GM21515 (cell line): ENCODE measurements at regions not wholly inside any gene's neighbourhood (a gene's known extent, or its start where the extent isn't known, plus 50 kb on each side); places are given as distances from the start of the nearest gene placed in this dataset.

ENCODE experiments used
- ATAC-seq: cut with Tn5 transposase; IDR thresholded peaks from one replicate; pipeline ENCODE4 v1.9.1; 2021; ENCODE audit not compliant: unreplicated experiment

- no peak for ATAC-seq
Measured at GRCh38 chr2:104788742-104789455, 65.0 kb upstream of the POU3F3 start.

- ATAC-seq, result no peak
Measured at GRCh38 chr2:104790100-104790811, 63.7 kb upstream of the POU3F3 start.

- ATAC-seq, result no peak
Measured at GRCh38 chr2:104790901-104791495, 62.9 kb upstream of the POU3F3 start.

- ATAC-seq, result no peak
Measured at GRCh38 chr2:104793966-104794365, 59.9 kb upstream of the POU3F3 start.

- ATAC-seq, result no peak
Measured at GRCh38 chr2:104794441-104794840, 59.5 kb upstream of the POU3F3 start.
